OCI-LY7 (cell line): ENCODE measurements at regions not wholly inside any gene's neighbourhood (a gene's known extent, or its start where the extent isn't known, plus 50 kb on each side); places are given as distances from the start of the nearest gene placed in this dataset.

Experiments used
- BruUV-seq: library from RNA; stranded (reverse); fragments of 400-500 nt; replicated peaks from 2 replicates; lab custom pipeline; 2021; lab: Mats Ljungman, UMichigan
- CTCF ChIA-PET: fragments of 300-600 bp; sonication (Branson Sonifier 250); formaldehyde crosslinking; loops from one replicate; lab custom pipeline; 2022; ENCODE audit warnings: antibody characterized with exemption; ENCODE audit not compliant: unreplicated experiment; lab: Charles Lee
- POLR2A ChIA-PET: fragments of 300-600 bp; sonication (Branson Sonifier 250); formaldehyde crosslinking; loops from one replicate; lab custom pipeline; 2022; ENCODE audit warnings: antibody characterized with exemption; lab: Charles Lee
- DNase-seq: peaks from one replicate; pipeline ENCODE4 v3.0.0-alpha.2; 2015; ENCODE audit warnings: low spot score
- H2AFZ ChIP-seq: fragments of 200-600 bp; sonication (generic), shearing (Covaris generic); 2 replicates; pipeline ENCODE4 v1.6.1; 2014; ENCODE audit warnings: mild to moderate bottlenecking, antibody characterized with exemption, low read length, moderate library complexity
- H3K27ac ChIP-seq: fragments of 200-600 bp; sonication (generic); 2 replicates; pipeline ENCODE4 v1.5.1; 2014; ENCODE audit warnings: mixed run types, low read depth, mild to moderate bottlenecking, moderate library complexity, low read length, inconsistent platforms; ENCODE audit not compliant: poor library complexity, severe bottlenecking
- H3K36me3 ChIP-seq: fragments of 200-600 bp; sonication (generic); 2 replicates; pipeline ENCODE4 v1.6.1; 2014; ENCODE audit warnings: mild to moderate bottlenecking, antibody characterized with exemption, low read length, moderate library complexity, mixed read lengths; ENCODE audit not compliant: insufficient read depth
- H3K4me1 ChIP-seq: fragments of 200-600 bp; sonication (generic); 2 replicates; pipeline ENCODE4 v1.5.1; 2014; ENCODE audit warnings: mild to moderate bottlenecking, low read length; ENCODE audit not compliant: insufficient read depth, poor library complexity, severe bottlenecking
- H3K4me2 ChIP-seq: fragments of 200-600 bp; sonication (generic); 2 replicates; pipeline ENCODE4 v1.6.1; 2014; ENCODE audit warnings: mild to moderate bottlenecking, low read length
- H3K4me3 ChIP-seq: fragments of 200-600 bp; sonication (generic); 2 replicates; pipeline ENCODE4 v1.5.1; 2014; ENCODE audit warnings: mild to moderate bottlenecking, low read depth, low read length; ENCODE audit not compliant: poor library complexity, severe bottlenecking
- H3K79me2 ChIP-seq: fragments of 200-600 bp; sonication (generic); 2 replicates; pipeline ENCODE4 v1.6.1; 2016; ENCODE audit warnings: low read depth, mild to moderate bottlenecking, low read length, moderate library complexity, mixed read lengths; ENCODE audit not compliant: insufficient read depth
- H3K9me2 ChIP-seq: fragments of 200-600 bp; sonication (generic); 2 replicates; pipeline ENCODE4 v1.6.1; 2016; ENCODE audit warnings: mild to moderate bottlenecking, low read length, mixed read lengths; ENCODE audit not compliant: insufficient read depth
- H3K9me3 ChIP-seq: fragments of 200-600 bp; sonication (generic); 2 replicates; pipeline ENCODE4 v1.6.1; 2014; ENCODE audit warnings: mild to moderate bottlenecking, mixed run types, low read length, mixed read lengths
- H4K20me1 ChIP-seq: fragments of 200-600 bp; sonication (generic); 2 replicates; pipeline ENCODE4 v1.6.1; 2014; ENCODE audit warnings: mild to moderate bottlenecking, antibody characterized with exemption, low read length, moderate library complexity, mixed read lengths; ENCODE audit not compliant: insufficient read depth
- EZH2phosphoT487 ChIP-seq: fragments of 200-600 bp; sonication (generic); IDR thresholded peaks from 2 replicates; pipeline ENCODE4 v1.6.1; 2018; ENCODE audit warnings: low read depth, borderline replicate concordance, mild to moderate bottlenecking, mixed run types, antibody characterized with exemption, low read length, moderate library complexity, mixed read lengths
- intact Hi-C: fragments of 100-400 bp; cut with micrococcal nuclease; formaldehyde crosslinking; loops from one replicate; pipeline ENCODE4 v1.10.0; 2022; ENCODE audit not compliant: unreplicated experiment
- TF ChIP-seq, protein P1 (sequence below): fragments of 200-600 bp; sonication (generic); conservative IDR thresholded peaks from 2 replicates; pipeline ENCODE4 v1.5.1; 2014; ENCODE audit warnings: mild to moderate bottlenecking, antibody characterized with exemption, low read length, moderate library complexity, mixed read lengths

DNA sequence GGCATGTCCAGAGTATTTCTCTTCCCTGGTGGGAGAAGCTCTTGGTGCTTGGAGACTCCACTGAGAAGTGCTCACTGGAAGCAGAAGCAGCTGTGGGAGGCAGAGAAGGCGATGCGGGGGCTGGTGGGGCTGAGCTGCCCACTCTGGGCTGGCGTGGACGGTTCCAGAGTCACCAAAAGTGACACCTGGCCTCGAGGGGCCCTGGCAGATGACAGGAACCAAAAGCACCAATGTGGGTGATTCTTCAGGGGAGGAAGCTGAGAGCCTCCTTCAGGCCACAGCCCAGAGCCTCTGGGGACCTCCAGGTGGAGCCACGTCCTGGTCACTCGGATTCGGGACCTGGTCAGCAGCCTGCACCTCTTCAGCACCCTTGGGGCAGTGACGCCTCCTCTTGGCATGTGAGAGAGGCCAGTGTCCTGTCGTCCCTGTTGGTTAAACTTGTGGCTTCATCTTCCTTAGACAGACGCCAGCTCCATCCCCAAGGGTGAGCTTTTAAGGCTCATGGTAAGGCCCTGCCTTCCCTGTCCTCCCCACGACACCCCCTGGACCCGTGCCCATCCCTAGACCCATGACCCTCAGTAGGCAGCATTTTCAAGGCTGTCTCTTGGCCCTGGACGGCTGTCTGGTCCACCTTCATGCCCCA lies 78.7 kb upstream of the IRX4 start:
- Histone ChIP-seq H3K4me1 (no peaks in the 10 kb centered on the region), H2AFZ (no peak overlapping the region), H3K27ac (no peak overlapping the region), H3K9me2 (no peaks in the 10 kb centered on the region), H3K79me2 (no peaks in the 10 kb centered on the region), H3K4me3 (no peak overlapping the region), H3K36me3 (no peaks in the 10 kb centered on the region), H3K4me2 (no peak overlapping the region), H3K9me3 (no peaks in the 10 kb centered on the region), H4K20me1 (no peaks in the 10 kb centered on the region)
- ChIA-PET CTCF (no interaction called here), POLR2A (no interaction called here)
- TF ChIP-seq, protein P1, sequence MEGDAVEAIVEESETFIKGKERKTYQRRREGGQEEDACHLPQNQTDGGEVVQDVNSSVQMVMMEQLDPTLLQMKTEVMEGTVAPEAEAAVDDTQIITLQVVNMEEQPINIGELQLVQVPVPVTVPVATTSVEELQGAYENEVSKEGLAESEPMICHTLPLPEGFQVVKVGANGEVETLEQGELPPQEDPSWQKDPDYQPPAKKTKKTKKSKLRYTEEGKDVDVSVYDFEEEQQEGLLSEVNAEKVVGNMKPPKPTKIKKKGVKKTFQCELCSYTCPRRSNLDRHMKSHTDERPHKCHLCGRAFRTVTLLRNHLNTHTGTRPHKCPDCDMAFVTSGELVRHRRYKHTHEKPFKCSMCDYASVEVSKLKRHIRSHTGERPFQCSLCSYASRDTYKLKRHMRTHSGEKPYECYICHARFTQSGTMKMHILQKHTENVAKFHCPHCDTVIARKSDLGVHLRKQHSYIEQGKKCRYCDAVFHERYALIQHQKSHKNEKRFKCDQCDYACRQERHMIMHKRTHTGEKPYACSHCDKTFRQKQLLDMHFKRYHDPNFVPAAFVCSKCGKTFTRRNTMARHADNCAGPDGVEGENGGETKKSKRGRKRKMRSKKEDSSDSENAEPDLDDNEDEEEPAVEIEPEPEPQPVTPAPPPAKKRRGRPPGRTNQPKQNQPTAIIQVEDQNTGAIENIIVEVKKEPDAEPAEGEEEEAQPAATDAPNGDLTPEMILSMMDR = no peak
- no peak for TF ChIP-seq EZH2phosphoT487
- BruUV-seq = no TSS peak
- intact Hi-C loops = no loop called here
- DNase-seq = no peak

DNA sequence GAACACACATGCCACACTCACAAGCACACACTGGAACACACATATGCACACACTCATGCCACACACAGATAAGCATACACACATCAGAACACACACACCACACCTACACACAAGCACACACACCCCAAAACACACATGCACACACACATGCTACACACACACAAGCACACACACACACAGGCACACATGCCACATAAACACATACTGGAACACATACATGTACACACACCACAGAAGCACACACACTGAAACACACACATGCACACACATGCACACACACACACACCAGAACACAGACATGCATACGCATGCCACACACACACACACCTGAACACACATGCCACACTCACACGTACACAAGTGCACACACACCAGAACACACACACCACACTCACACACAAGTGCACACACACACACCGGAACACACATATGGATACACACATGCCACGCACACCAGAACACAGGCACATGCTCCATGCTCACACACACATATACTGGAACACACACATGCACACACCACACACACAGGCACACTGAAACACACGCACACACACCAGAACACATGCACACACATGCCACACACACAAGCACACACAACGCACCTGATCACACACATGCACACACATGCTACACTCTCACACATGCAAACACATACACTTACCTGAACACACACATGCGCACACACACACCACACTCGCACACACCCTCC lies 78.0 kb upstream of the IRX4 start:
- H2AFZ ChIP-seq = no peak overlapping the region
- H4K20me1 ChIP-seq = no peaks in the 10 kb centered on the region
- DNase-seq = no peak
- H3K4me2 ChIP-seq = no peak overlapping the region
- H3K36me3 ChIP-seq = no peaks in the 10 kb centered on the region
- no peak overlapping the region for H3K4me3 ChIP-seq
- BruUV-seq = no TSS peak
- H3K4me1 ChIP-seq = no peaks in the 10 kb centered on the region
- intact Hi-C loops = no loop called here
- TF ChIP-seq EZH2phosphoT487 = no peak
- TF ChIP-seq, protein P1 = no peak
- POLR2A ChIA-PET = no interaction called here
- no peak overlapping the region for H3K27ac ChIP-seq
- CTCF ChIA-PET = no interaction called here
- H3K9me2 ChIP-seq = no peaks in the 10 kb centered on the region
- no peaks in the 10 kb centered on the region for H3K9me3 ChIP-seq
- no peaks in the 10 kb centered on the region for H3K79me2 ChIP-seq
